Memory B cell (primary cell): ENCODE measurements at regions not wholly inside any gene's neighbourhood (a gene's known extent, or its start where the extent isn't known, plus 50 kb on each side); places are given as distances from the start of the nearest gene placed in this dataset.

Experiments used
- ATAC-seq: fragments of 150-1000 bp; cut with Tn5 transposase; 2 replicates; pipeline ENCODE4 v1.10.0; 2021; ENCODE audit warnings: low read depth, mild to moderate bottlenecking, moderate library complexity
- DNase-seq, 2 donors: peaks; one replicate each; pipeline ENCODE4 v3.0.0; 2022; ENCODE audit warnings: low spot score in 2 of 2
- H3K27ac Mint-ChIP-seq: one replicate; pipeline ENCODE4 v1.8.0; 2022; ENCODE audit warnings: mild to moderate bottlenecking, moderate library complexity, mixed read lengths
- H3K27me3 Mint-ChIP-seq: one replicate; pipeline ENCODE4 v1.8.0; 2022; ENCODE audit warnings: mixed read lengths
- H3K36me3 Mint-ChIP-seq: one replicate; pipeline ENCODE4 v1.8.0; 2022; ENCODE audit warnings: mild to moderate bottlenecking, mixed read lengths
- H3K4me1 Mint-ChIP-seq: one replicate; pipeline ENCODE4 v1.8.0; 2022; ENCODE audit warnings: mixed read lengths
- H3K4me3 Mint-ChIP-seq: one replicate; pipeline ENCODE4 v1.8.0; 2022; ENCODE audit warnings: mild to moderate bottlenecking, moderate library complexity, mixed read lengths
- H3K9me3 Mint-ChIP-seq: one replicate; pipeline ENCODE4 v1.8.0; 2022; ENCODE audit warnings: mixed read lengths

- ATAC-seq (no peak), DNase-seq (no peak)
- Mint-ChIP-seq H3K9me3 (peaks cover 8% of the 10 kb centered on the region), H3K27ac (no peak overlapping the region), H3K27me3 (peaks cover 3% of the 10 kb centered on the region), H3K36me3 (peaks cover 2% of the 10 kb centered on the region), H3K4me3 (no peak overlapping the region), H3K4me1 (no peaks in the 10 kb centered on the region)
Observed at GRCh38 chr22:27113641-27114040, 456.3 kb downstream of the MIAT start.

- peaks cover 9% of the 10 kb centered on the region for H3K9me3 Mint-ChIP-seq
- H3K4me3 Mint-ChIP-seq: no peak overlapping the region
- no peaks in the 10 kb centered on the region for H3K4me1 Mint-ChIP-seq
- ATAC-seq (no peak), DNase-seq (no peak)
- H3K27ac Mint-ChIP-seq: no peak overlapping the region
- peaks cover 3% of the 10 kb centered on the region for H3K27me3 Mint-ChIP-seq
- peaks cover under 1% of the 10 kb centered on the region for H3K36me3 Mint-ChIP-seq
Observed at GRCh38 chr22:27114186-27114585, 456.8 kb downstream of the MIAT start.

- H3K36me3 Mint-ChIP-seq: no peaks in the 10 kb centered on the region
- H3K27ac Mint-ChIP-seq: no peak overlapping the region
- no peak overlapping the region for H3K4me3 Mint-ChIP-seq
- no peak for DNase-seq
- ATAC-seq: no peak
- no peaks in the 10 kb centered on the region for H3K4me1 Mint-ChIP-seq
- H3K9me3 Mint-ChIP-seq: peaks cover 7% of the 10 kb centered on the region
- peaks cover 3% of the 10 kb centered on the region for H3K27me3 Mint-ChIP-seq
Observed at GRCh38 chr22:27115410-27115809, 458.0 kb downstream of the MIAT start.

- Mint-ChIP-seq H3K27me3 (peaks cover 3% of the 10 kb centered on the region), H3K9me3 (peaks cover 7% of the 10 kb centered on the region), H3K27ac (no peak overlapping the region), H3K4me1 (no peaks in the 10 kb centered on the region), H3K4me3 (no peak overlapping the region), H3K36me3 (no peaks in the 10 kb centered on the region)
- ATAC-seq (no peak), DNase-seq (no peak)
Observed at GRCh38 chr22:27115816-27116256, 458.4 kb downstream of the MIAT start.

GRCh38 chr22:27116312-27117086 lies 459.1 kb downstream of the MIAT start:
- ATAC-seq (no peak), DNase-seq (no peak)
- Mint-ChIP-seq H3K9me3 (peaks cover 11% of the 10 kb centered on the region), H3K4me1 (no peaks in the 10 kb centered on the region), H3K4me3 (no peak overlapping the region), H3K27ac (no peak overlapping the region), H3K36me3 (no peaks in the 10 kb centered on the region), H3K27me3 (peaks cover 3% of the 10 kb centered on the region)

GRCh38 chr22:27120036-27120435 lies 462.6 kb downstream of the MIAT start:
- H3K27me3 Mint-ChIP-seq: peaks cover 2% of the 10 kb centered on the region
- DNase-seq (no peak), ATAC-seq (no peak)
- H3K4me1 Mint-ChIP-seq: no peaks in the 10 kb centered on the region
- H3K36me3 Mint-ChIP-seq: peaks cover 1% of the 10 kb centered on the region
- no peak overlapping the region for H3K4me3 Mint-ChIP-seq
- H3K9me3 Mint-ChIP-seq: peaks cover 15% of the 10 kb centered on the region
- H3K27ac Mint-ChIP-seq: no peak overlapping the region

- H3K27me3 Mint-ChIP-seq: peaks cover 6% of the 10 kb centered on the region
Observed at GRCh38 chr22:27122574-27122973, 465.2 kb downstream of the MIAT start.

GRCh38 chr22:27123880-27124279 lies 466.5 kb downstream of the MIAT start:
- no peak for ATAC-seq
- H3K9me3 Mint-ChIP-seq: peaks cover 10% of the 10 kb centered on the region

More at GRCh38 chr22:27122574-27122973, 465.2 kb downstream of the MIAT start:
- Mint-ChIP-seq H3K27ac (no peak overlapping the region), H3K4me3 (no peak overlapping the region), H3K9me3 (peaks cover 10% of the 10 kb centered on the region), H3K4me1 (no peaks in the 10 kb centered on the region), H3K36me3 (peaks cover 1% of the 10 kb centered on the region)
- DNase-seq: no peak
- no peak for ATAC-seq

GRCh38 chr22:27124351-27124966 lies 467.1 kb downstream of the MIAT start:
- no peak overlapping the region for H3K4me3 Mint-ChIP-seq
- DNase-seq: no peak
- no peaks in the 10 kb centered on the region for H3K4me1 Mint-ChIP-seq
- peaks cover 8% of the 10 kb centered on the region for H3K9me3 Mint-ChIP-seq
- no peak for ATAC-seq
- H3K27ac Mint-ChIP-seq: no peak overlapping the region
- peaks cover 1% of the 10 kb centered on the region for H3K36me3 Mint-ChIP-seq
- peaks cover 8% of the 10 kb centered on the region for H3K27me3 Mint-ChIP-seq

More at GRCh38 chr22:27123880-27124279, 466.5 kb downstream of the MIAT start:
- Mint-ChIP-seq H3K4me3 (no peak overlapping the region), H3K4me1 (no peaks in the 10 kb centered on the region), H3K27me3 (peaks cover 6% of the 10 kb centered on the region), H3K36me3 (peaks cover 1% of the 10 kb centered on the region), H3K27ac (no peak overlapping the region)
- DNase-seq: no peak

- H3K27ac Mint-ChIP-seq: no peak overlapping the region
- ATAC-seq: no peak
Observed at GRCh38 chr22:27125539-27125938, 468.2 kb downstream of the MIAT start.

GRCh38 chr22:27127911-27128310 lies 470.5 kb downstream of the MIAT start:
- Mint-ChIP-seq H3K27ac (no peak overlapping the region), H3K4me3 (no peak overlapping the region), H3K27me3 (peaks cover 5% of the 10 kb centered on the region), H3K4me1 (no peaks in the 10 kb centered on the region), H3K36me3 (no peaks in the 10 kb centered on the region), H3K9me3 (no peaks in the 10 kb centered on the region)
- DNase-seq (no peak), ATAC-seq (no peak)

More at GRCh38 chr22:27125539-27125938, 468.2 kb downstream of the MIAT start:
- Mint-ChIP-seq H3K9me3 (peaks cover 8% of the 10 kb centered on the region), H3K27me3 (peaks cover 8% of the 10 kb centered on the region), H3K36me3 (peaks cover 1% of the 10 kb centered on the region), H3K4me1 (no peaks in the 10 kb centered on the region), H3K4me3 (no peak overlapping the region)
- DNase-seq: no peak

- DNase-seq (no peak), ATAC-seq (no peak)
- H3K36me3 Mint-ChIP-seq: no peaks in the 10 kb centered on the region
- H3K9me3 Mint-ChIP-seq: no peaks in the 10 kb centered on the region
- peaks cover 5% of the 10 kb centered on the region for H3K27me3 Mint-ChIP-seq
- H3K4me3 Mint-ChIP-seq: no peak overlapping the region
- H3K4me1 Mint-ChIP-seq: no peaks in the 10 kb centered on the region
- no peak overlapping the region for H3K27ac Mint-ChIP-seq
Observed at GRCh38 chr22:27128461-27129085, 471.2 kb downstream of the MIAT start.

GRCh38 chr22:27129266-27129665 lies 471.9 kb downstream of the MIAT start:
- ATAC-seq: no peak
- no peaks in the 10 kb centered on the region for H3K36me3 Mint-ChIP-seq
- no peaks in the 10 kb centered on the region for H3K9me3 Mint-ChIP-seq
- H3K27ac Mint-ChIP-seq: no peak overlapping the region
- H3K4me3 Mint-ChIP-seq: no peak overlapping the region
- peaks cover 5% of the 10 kb centered on the region for H3K27me3 Mint-ChIP-seq
- no peak for DNase-seq
- H3K4me1 Mint-ChIP-seq: no peaks in the 10 kb centered on the region

- Mint-ChIP-seq H3K27ac (no peak overlapping the region), H3K4me1 (no peaks in the 10 kb centered on the region), H3K27me3 (peaks cover 1% of the 10 kb centered on the region), H3K4me3 (no peak overlapping the region), H3K36me3 (no peaks in the 10 kb centered on the region), H3K9me3 (peaks cover 2% of the 10 kb centered on the region)
- DNase-seq (no peak), ATAC-seq (no peak)
Observed at GRCh38 chr22:27130906-27131305, 473.5 kb downstream of the MIAT start.
